ENCODE measurements at regions not wholly inside any gene's neighbourhood (a gene's known extent, or its start where the extent isn't known, plus 50 kb on each side); places are given as distances from the start of the nearest gene placed in this dataset.

DNA sequence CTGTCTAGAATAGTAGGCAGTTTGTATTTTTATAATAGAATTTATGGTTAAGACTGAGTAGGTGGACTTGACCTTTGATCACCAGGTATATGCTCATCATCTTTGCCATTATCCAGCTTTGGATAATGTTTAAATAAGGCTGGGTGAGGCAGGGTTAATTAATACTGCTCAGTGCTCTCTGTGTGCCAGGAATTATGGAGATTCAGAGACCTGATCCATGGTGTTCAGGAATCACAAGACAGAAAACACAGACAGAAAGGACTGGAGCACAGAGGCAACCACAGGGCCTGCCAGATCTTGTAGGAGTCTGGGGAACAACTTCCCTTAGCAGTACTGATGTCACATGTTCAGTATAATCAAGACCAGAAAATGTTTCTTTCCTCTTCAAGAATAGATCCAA, 186.3 kb upstream of the ADCY2 start:
- no peaks in the 10 kb centered on the region for H3K27me3 ChIP-seq
- intact Hi-C loops (cut with DNase I) = no loop called here
- DNase-seq = no peak
- H3K9me3 ChIP-seq (replicated peaks in 1 of 3) = no peaks in the 10 kb centered on the region
- no peak overlapping the region for H3K27ac ChIP-seq
- TF ChIP-seq POLR2A (IDR thresholded peaks at IDR 0.05) (no peak), CTCF (IDR thresholded peaks at IDR 0.05) (no peak)
- no peaks in the 10 kb centered on the region for H3K36me3 ChIP-seq (replicated peaks in 1 of 2)
- H3K4me1 ChIP-seq (replicated peaks in 1 of 2) = no peaks in the 10 kb centered on the region
- no peak overlapping the region for H3K4me3 ChIP-seq

DNA sequence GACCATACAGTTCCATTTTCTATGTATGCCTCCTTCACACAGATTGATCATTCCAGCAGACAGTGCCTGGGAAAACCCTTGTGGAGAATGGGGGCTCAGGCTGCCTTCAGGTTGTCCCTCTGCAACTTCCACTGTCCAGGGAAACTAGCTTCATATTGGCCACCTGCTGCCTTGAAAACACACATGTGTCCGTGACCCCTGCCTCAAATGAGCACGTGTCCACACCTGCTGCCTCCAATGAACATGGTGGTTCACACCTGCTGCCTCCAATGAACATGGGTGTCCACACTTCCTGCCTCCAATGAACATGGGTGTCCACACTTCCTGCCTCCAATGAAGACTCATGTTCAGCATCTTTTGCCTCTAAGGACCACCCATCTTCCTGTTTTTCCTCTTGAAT, 185.4 kb upstream of the ADCY2 start:
- H3K36me3 ChIP-seq (replicated peaks in 1 of 2) = no peaks in the 10 kb centered on the region
- intact Hi-C loops (cut with DNase I) = no loop called here
- no peak for TF ChIP-seq POLR2A (IDR thresholded peaks at IDR 0.05)
- no peak for TF ChIP-seq CTCF (IDR thresholded peaks at IDR 0.05)
- H3K4me1 ChIP-seq (replicated peaks in 1 of 2) = no peaks in the 10 kb centered on the region
- no peaks in the 10 kb centered on the region for H3K9me3 ChIP-seq (replicated peaks in 1 of 3)
- H3K4me3 ChIP-seq = no peak overlapping the region
- 54 to 95% (median 74%) methylated on average over 2 of the region's 2 CpGs for WGBS, 4 donors
- no peak overlapping the region for H3K27ac ChIP-seq
- H3K27me3 ChIP-seq = no peaks in the 10 kb centered on the region
- no peak for DNase-seq

GRCh38 chr5:7213525-7213924, 182.4 kb upstream of the ADCY2 start:
- Histone ChIP-seq H3K9me3 (replicated peaks in 1 of 3) (no peaks in the 10 kb centered on the region), H3K27ac (no peak overlapping the region), H3K4me3 (no peak overlapping the region), H3K27me3 (no peaks in the 10 kb centered on the region), H3K36me3 (replicated peaks in 1 of 2) (no peaks in the 10 kb centered on the region), H3K4me1 (replicated peaks in 1 of 2) (no peaks in the 10 kb centered on the region)
- intact Hi-C loops (cut with DNase I) = no loop called here
- no peak for TF ChIP-seq POLR2A (IDR thresholded peaks at IDR 0.05)
- no peak for TF ChIP-seq CTCF (IDR thresholded peaks at IDR 0.05)
- 92 to 97% (median 95%) methylated on average over 5 of the region's 5 CpGs for WGBS, 4 donors
- no peak for DNase-seq

DNA sequence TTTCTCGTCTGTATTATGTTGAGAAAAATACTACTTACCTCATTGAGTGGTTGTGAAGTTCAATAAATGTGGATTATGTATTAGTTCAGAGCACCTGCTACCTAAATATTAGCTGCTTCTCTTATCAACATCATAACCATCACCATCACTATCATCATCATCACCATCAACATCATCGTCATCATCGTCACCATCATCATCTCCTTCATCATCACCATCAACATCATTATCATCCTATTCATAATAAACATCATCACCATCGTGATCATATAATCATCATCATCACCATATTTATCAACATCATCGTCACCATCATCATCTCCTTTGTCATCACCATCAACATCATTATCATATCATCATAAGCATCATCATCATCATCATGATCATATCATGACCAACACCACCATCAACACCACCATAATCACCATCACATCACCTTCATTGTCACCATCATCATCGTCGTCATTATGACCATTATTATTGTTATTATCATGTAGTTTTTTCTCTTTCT, 181.0 kb upstream of the ADCY2 start:
- no peaks in the 10 kb centered on the region for H3K36me3 ChIP-seq (replicated peaks in 1 of 2)
- no peak for DNase-seq
- no peaks in the 10 kb centered on the region for H3K9me3 ChIP-seq (replicated peaks in 1 of 3)
- intact Hi-C loops (cut with DNase I) = no loop called here
- no peaks in the 10 kb centered on the region for H3K4me1 ChIP-seq (replicated peaks in 1 of 2)
- H3K27ac ChIP-seq = no peak overlapping the region
- H3K27me3 ChIP-seq = no peaks in the 10 kb centered on the region
- TF ChIP-seq POLR2A (IDR thresholded peaks at IDR 0.05) = no peak
- TF ChIP-seq CTCF (IDR thresholded peaks at IDR 0.05) = no peak
- WGBS, 4 donors = 75 to 86% (median 79%) methylated on average over 7 of the region's 7 CpGs
- no peak overlapping the region for H3K4me3 ChIP-seq
